Transverse colon (tissue), 4 donors: ENCODE measurements at regions not wholly inside any gene's neighbourhood (a gene's known extent, or its start where the extent isn't known, plus 50 kb on each side); places are given as distances from the start of the nearest gene placed in this dataset.
"Not testable (repeated sequence)": the region's sequence is repeated elsewhere in the genome, so short reads cannot be mapped to it uniquely, and the experiment has no call there.

Experiments
- DNase-seq: peaks from one replicate; pipeline ENCODE4 v3.0.0-alpha.2; 2019
- H3K27ac ChIP-seq, 4 donors: fragments of 200-600 bp; sonication (generic); 2 replicates each; pipeline ENCODE4 v1.5.1; 2016 to 2018; ENCODE audit warnings: inconsistent platforms in 4 of 4
- H3K27me3 ChIP-seq: fragments of 200-600 bp; sonication (generic); 2 replicates; pipeline ENCODE4 v1.5.1; 2017; ENCODE audit warnings: inconsistent platforms
- H3K36me3 ChIP-seq, 4 donors: fragments of 200-600 bp; sonication (generic); 2 replicates each; pipeline ENCODE4 v1.5.1; 2017 to 2019; ENCODE audit warnings: inconsistent platforms in 4 of 4
- H3K4me1 ChIP-seq, 4 donors: fragments of 200-600 bp; sonication (generic); 2 replicates each; pipeline ENCODE4 v1.5.1; 2017 to 2020; ENCODE audit warnings: inconsistent platforms in 4 of 4
- H3K4me3 ChIP-seq, 4 donors: fragments of 200-600 bp; sonication (generic); 1 replicate in 1 of 4; 2 replicates in 3 of 4; pipeline versions ENCODE4 v1.5.1 to v1.6.1; 2017 to 2019; ENCODE audit warnings: inconsistent platforms in 4 of 4
- H3K9me3 ChIP-seq, 2 donors: fragments of 200-600 bp; sonication (generic); 2 replicates each; pipeline ENCODE4 v1.5.1; 2017 to 2019; ENCODE audit warnings: inconsistent platforms in 2 of 2
- EP300 ChIP-seq: sonication (generic); formaldehyde crosslinking; IDR thresholded peaks from one replicate; pipeline ENCODE4 v1.6.1; 2017; ENCODE audit warnings: antibody characterized with exemption, low read depth
- POLR2A ChIP-seq: fragments of 450-650 bp; IDR thresholded peaks from one replicate; pipeline ENCODE4 v1.6.1; 2016; ENCODE audit warnings: antibody characterized with exemption, mild to moderate bottlenecking, moderate library complexity
- POLR2AphosphoS5 ChIP-seq, 3 donors: sonication (generic); formaldehyde crosslinking; IDR thresholded peaks; one replicate each; pipeline ENCODE4 v1.6.1; 2016; ENCODE audit warnings: antibody characterized with exemption in 3 of 3
- WGBS, 2 donors: methylation state at CpG; one replicate each; pipeline ENCODE4 v1.1.5; 2018; ENCODE audit warnings: low coverage in 1 of 2; 5-methylcytosine and 5-hydroxymethylcytosine counted together
- in situ Hi-C, 4 donors: fragments of 200-750 bp; cut with MboI; loops; one replicate each; pipeline versions ENCODE4 v1.15.0 to v1.15.1; 2017; ENCODE audit warnings: low sequenced_read_pairs in 3 of 4, low pct_ligation_motif_present in 1 of 4, low pct_unique_long_range_greater_than_20kb in 1 of 4
- intact Hi-C: fragments of 100-400 bp; cut with DNase I; formaldehyde crosslinking; loops from one replicate; pipeline ENCODE4 v1.15.1; 2023; ENCODE audit warnings: low total_unique reads
- TF ChIP-seq, protein P1 (sequence below), 5 experiments: fragments of 200-600 bp in 3 of 5; fragments of 450-650 bp in 2 of 5; sonication (generic) in 3 of 5; IDR thresholded peaks; 1 replicate in 2 of 5; 2 replicates in 3 of 5; pipeline ENCODE4 v1.5.1; 2016 to 2017; ENCODE audit warnings: antibody characterized with exemption in 5 of 5, inconsistent platforms in 3 of 5, mild to moderate bottlenecking in 2 of 5, moderate library complexity in 1 of 5

DNA sequence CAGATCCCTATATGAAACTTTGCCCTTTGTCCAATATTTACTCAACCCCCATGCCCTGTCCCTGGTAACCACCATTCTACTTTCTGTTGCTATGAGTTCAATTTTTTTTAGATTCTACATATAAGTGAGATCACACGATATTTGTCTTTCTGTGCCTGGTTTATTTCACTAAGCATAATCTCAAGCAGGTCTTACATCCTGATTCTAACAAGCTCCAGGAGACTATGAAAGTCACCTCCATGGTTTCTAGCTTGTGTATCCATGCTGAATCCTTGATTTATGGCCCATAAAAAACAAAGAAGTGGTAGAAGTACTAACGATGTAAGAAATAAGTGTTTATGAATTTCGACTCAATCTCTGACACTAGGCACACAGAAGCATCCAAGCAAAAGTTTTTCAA is 68.0 kb downstream of the OR5AK2 start:
- WGBS, 2 donors, result 49 to 57% methylated on average over 3 of the region's 3 CpGs
- no peak overlapping the region for H3K4me3 ChIP-seq
- DNase-seq, result no peak
- in situ Hi-C loops (no loop called here), intact Hi-C loops (no loop called here)
- no peaks in the 10 kb centered on the region for H3K27me3 ChIP-seq
- no peaks in the 10 kb centered on the region for H3K9me3 ChIP-seq
- no peaks in the 10 kb centered on the region for H3K36me3 ChIP-seq
- no peak overlapping the region for H3K27ac ChIP-seq
- no peaks in the 10 kb centered on the region for H3K4me1 ChIP-seq
- TF ChIP-seq POLR2A (no peak), EP300 (no peak), POLR2AphosphoS5 (IDR thresholded peaks at IDR 0.05) (no peak)
- TF ChIP-seq, protein P1, sequence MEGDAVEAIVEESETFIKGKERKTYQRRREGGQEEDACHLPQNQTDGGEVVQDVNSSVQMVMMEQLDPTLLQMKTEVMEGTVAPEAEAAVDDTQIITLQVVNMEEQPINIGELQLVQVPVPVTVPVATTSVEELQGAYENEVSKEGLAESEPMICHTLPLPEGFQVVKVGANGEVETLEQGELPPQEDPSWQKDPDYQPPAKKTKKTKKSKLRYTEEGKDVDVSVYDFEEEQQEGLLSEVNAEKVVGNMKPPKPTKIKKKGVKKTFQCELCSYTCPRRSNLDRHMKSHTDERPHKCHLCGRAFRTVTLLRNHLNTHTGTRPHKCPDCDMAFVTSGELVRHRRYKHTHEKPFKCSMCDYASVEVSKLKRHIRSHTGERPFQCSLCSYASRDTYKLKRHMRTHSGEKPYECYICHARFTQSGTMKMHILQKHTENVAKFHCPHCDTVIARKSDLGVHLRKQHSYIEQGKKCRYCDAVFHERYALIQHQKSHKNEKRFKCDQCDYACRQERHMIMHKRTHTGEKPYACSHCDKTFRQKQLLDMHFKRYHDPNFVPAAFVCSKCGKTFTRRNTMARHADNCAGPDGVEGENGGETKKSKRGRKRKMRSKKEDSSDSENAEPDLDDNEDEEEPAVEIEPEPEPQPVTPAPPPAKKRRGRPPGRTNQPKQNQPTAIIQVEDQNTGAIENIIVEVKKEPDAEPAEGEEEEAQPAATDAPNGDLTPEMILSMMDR (IDR thresholded peaks at IDR 0.05), result no peak

DNA sequence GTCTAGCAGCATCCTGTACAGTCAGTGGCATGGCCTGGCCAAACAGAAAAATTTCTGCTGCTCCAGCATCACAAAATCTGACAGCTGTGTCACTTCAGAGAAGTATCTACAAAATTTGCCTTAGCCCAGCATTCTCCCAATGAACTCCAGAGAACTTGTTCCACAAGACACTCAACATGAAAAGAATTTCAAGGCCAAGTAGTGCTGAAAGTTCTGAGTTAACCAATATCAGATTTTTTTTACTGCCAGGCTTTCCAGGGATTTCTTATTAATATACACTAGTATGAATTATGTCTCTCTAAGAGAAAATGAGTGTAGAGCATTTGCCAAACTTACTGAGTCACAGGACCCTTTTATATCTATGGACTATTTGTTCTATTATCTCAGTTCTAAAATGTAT is 68.8 kb downstream of the OR5AK2 start:
- no peaks in the 10 kb centered on the region for H3K27me3 ChIP-seq
- no peaks in the 10 kb centered on the region for H3K36me3 ChIP-seq
- DNase-seq, result no peak
- H3K4me1 ChIP-seq, result no peaks in the 10 kb centered on the region
- in situ Hi-C loops (no loop called here), intact Hi-C loops (no loop called here)
- TF ChIP-seq POLR2A (no peak), POLR2AphosphoS5 (IDR thresholded peaks at IDR 0.05) (no peak), EP300 (no peak)
- TF ChIP-seq, protein P1 (IDR thresholded peaks at IDR 0.05), result no peak
- H3K9me3 ChIP-seq, result no peaks in the 10 kb centered on the region
- no peak overlapping the region for H3K27ac ChIP-seq
- no peak overlapping the region for H3K4me3 ChIP-seq

DNA sequence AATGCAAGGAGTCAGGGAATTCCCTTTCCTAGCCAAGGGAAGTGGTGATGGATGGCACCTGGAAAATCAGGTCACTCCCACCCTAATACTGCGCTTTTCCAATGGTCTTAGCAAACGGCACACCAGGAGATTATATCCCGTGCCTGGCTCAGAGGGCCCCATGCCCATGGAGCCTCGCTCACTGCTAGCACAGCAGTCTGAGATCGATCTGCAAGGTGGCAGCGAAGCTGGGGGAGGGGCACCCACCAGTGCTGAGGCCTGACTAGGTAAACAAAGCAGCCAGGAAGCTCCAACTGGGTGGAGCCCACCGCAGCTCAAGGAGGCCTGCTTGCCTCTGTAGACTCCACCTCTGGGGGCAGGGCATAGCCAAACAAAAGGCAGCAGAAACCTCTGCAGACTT is 74.2 kb downstream of the OR5AK2 start:
- intact Hi-C loops, H3K36me3 ChIP-seq, H3K27ac ChIP-seq, H3K27me3 ChIP-seq, H3K4me3 ChIP-seq, H3K4me1 ChIP-seq, in situ Hi-C loops, DNase-seq, H3K9me3 ChIP-seq: not testable (repeated sequence)
- WGBS, 2 donors, result 84% methylated on average over 6 of the region's 7 CpGs; no CpG with 5 or more reads in 1 of the 2 donors

DNA sequence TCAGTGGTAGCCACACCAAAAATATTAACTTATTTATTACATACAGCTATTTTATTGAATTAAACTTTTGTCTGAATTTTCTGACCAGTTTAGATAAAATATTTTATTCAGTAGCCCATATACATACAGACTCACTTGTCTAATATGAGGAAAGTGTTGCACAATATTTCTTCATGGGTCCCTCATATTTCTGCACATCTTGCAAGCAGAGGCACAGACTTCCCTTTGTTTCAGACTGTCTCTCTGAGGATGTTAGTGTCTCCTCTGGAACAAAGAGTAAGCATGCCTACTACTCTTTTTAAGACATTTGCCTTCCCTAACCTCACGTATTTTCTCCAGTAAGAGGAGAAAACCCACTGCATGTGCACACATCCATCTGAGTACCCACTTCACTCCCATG is 81.2 kb downstream of the OR5AK2 start:
- Histone ChIP-seq H3K4me3 (no peak overlapping the region), H3K9me3 (no peaks in the 10 kb centered on the region), H3K27ac (no peak overlapping the region), H3K36me3 (no peaks in the 10 kb centered on the region), H3K4me1 (no peaks in the 10 kb centered on the region), H3K27me3 (no peaks in the 10 kb centered on the region)
- TF ChIP-seq EP300, result no peak
- TF ChIP-seq, protein P1 (IDR thresholded peaks at IDR 0.05), result no peak
- DNase-seq, result no peak
- WGBS, 2 donors, result 81 to 83% methylated on average over 1 of the region's 1 CpG
- in situ Hi-C loops (no loop called here), intact Hi-C loops (no loop called here)

DNA sequence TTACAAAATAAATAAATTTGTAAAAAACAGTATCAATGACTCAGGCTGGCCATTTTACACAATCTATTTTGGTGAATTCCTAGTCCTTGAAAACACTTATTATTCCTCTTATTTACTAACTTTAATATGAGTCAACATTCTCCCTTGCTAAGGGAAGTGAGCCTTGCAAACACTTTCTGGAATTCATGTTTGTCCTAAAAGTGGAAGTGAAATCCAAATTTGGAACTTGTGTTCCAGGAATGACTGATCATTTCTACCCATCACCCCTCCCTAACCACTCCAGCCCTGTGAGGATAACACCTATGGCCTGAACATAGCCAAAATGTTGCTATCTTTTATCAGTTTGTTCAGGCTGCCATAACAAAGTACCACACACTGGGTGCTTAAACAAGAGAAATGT is 83.1 kb downstream of the OR5AK2 start:
- intact Hi-C loops, result no loop called here
- H3K4me3 ChIP-seq, result no peak overlapping the region
- no peak for DNase-seq
- H3K36me3 ChIP-seq, result no peaks in the 10 kb centered on the region
- no peaks in the 10 kb centered on the region for H3K9me3 ChIP-seq
- H3K4me1 ChIP-seq, result no peaks in the 10 kb centered on the region
- no peak for TF ChIP-seq EP300
- TF ChIP-seq POLR2AphosphoS5 (IDR thresholded peaks at IDR 0.05), result no peak
- TF ChIP-seq POLR2A, result no peak
- TF ChIP-seq, protein P1 (IDR thresholded peaks at IDR 0.05), result no peak
- H3K27me3 ChIP-seq, result no peaks in the 10 kb centered on the region
- in situ Hi-C loops, result no loop called here
- peak overlapping the region in 2 of 4 donors; percentile 6 to 41 for H3K27ac ChIP-seq
